ENCODE measurements at regions not wholly inside any gene's neighbourhood (a gene's known extent, or its start where the extent isn't known, plus 50 kb on each side); places are given as distances from the start of the nearest gene placed in this dataset.
A peak's percentile ranks its signal among the peaks of the same experiment; 100 is the strongest.

- TF ChIP-seq EZH2 (IDR thresholded peaks at IDR 0.05; ENCODE audit: low read length) (no peak), CTCF (optimal IDR thresholded peaks at IDR 0.05 in 1 of 3, IDR thresholded peaks at IDR 0.05 in 1 of 3, conservative IDR thresholded peaks at IDR 0.05 in 1 of 3; ENCODE audit: extremely low read depth in 1 of 3, insufficient read depth in 2 of 3, low read length in 3 of 3) (no peak)
- H3K27ac ChIP-seq (ENCODE audit: control insufficient read depth, insufficient read depth, low read length): no peak overlapping the region
- no peaks in the 10 kb centered on the region for H3K9me1 ChIP-seq (ENCODE audit: control insufficient read depth, extremely low read depth, insufficient read depth, low read length)
- no peaks in the 10 kb centered on the region for H3K27me3 ChIP-seq (ENCODE audit: control insufficient read depth, extremely low read depth, insufficient read depth, low read length)
- no peak for DNase-seq (ENCODE audit: low read depth, low spot score)
- no peaks in the 10 kb centered on the region for H3K36me3 ChIP-seq (ENCODE audit: control insufficient read depth in 2 of 2, extremely low read depth in 1 of 2, insufficient read depth in 2 of 2, low read length in 2 of 2)
- H3K4me2 ChIP-seq (ENCODE audit: control insufficient read depth, extremely low read depth, insufficient read depth, low read depth, low read length): no peak overlapping the region
- no peak for FAIRE-seq
- peak overlapping the region; percentile 9 for H2AFZ ChIP-seq (ENCODE audit: control insufficient read depth, low read length)
- no peak overlapping the region for H3K4me3 ChIP-seq (ENCODE audit: control insufficient read depth in 2 of 3, extremely low read depth in 1 of 3, insufficient read depth in 2 of 3, low read depth in 1 of 3, low read length in 3 of 3)
- no peaks in the 10 kb centered on the region for H3K9me3 ChIP-seq (ENCODE audit: control insufficient read depth, low read depth, low read length)
- H3K4me1 ChIP-seq (ENCODE audit: control insufficient read depth, extremely low read depth, insufficient read depth, low read length): no peaks in the 10 kb centered on the region
- no peaks in the 10 kb centered on the region for H3K79me2 ChIP-seq (ENCODE audit: control insufficient read depth, insufficient read depth, low read length)
- dilution Hi-C loops (cut with MboI; ENCODE audit: extremely low pct_ligation_motif_present, low sequenced_read_pairs): no loop called here
- H3K9ac ChIP-seq (ENCODE audit: control insufficient read depth, extremely low read depth, insufficient read depth, low read length): no peak overlapping the region
- H4K20me1 ChIP-seq (ENCODE audit: control insufficient read depth, extremely low read depth, insufficient read depth, low read length): no peaks in the 10 kb centered on the region
Measured at GRCh38 chr5:56457887-56458812, 225.0 kb upstream of the ANKRD55 start.

DNA sequence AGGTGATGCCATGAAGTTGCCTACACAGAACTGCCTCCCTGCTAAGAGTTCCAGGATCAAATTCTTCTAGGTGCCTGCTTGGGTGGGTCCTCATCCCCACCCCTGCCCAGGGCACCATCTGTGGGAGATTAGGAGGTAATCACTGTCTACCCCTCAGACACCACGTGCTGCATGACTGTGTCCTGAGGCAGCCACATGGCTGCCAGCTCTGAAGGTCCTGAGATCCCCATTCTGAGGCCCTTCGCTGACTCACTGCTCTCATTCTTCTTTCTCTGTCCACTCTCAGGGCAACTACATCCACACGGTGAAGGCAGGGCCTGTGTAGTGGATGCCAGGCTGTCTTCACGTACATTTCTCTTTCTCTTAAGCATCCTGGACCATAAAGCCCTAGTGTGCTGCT lies 222.9 kb upstream of the ANKRD55 start:
- H3K4me3 ChIP-seq (ENCODE audit: control insufficient read depth in 2 of 3, extremely low read depth in 1 of 3, insufficient read depth in 2 of 3, low read depth in 1 of 3, low read length in 3 of 3): no peak overlapping the region
- no peaks in the 10 kb centered on the region for H4K20me1 ChIP-seq (ENCODE audit: control insufficient read depth, extremely low read depth, insufficient read depth, low read length)
- no peaks in the 10 kb centered on the region for H3K9me3 ChIP-seq (ENCODE audit: control insufficient read depth, low read depth, low read length)
- FAIRE-seq (no peak), DNase-seq (ENCODE audit: low read depth, low spot score) (no peak)
- no peak overlapping the region for H3K4me2 ChIP-seq (ENCODE audit: control insufficient read depth, extremely low read depth, insufficient read depth, low read depth, low read length)
- H3K79me2 ChIP-seq (ENCODE audit: control insufficient read depth, insufficient read depth, low read length): no peaks in the 10 kb centered on the region
- no peaks in the 10 kb centered on the region for H3K27me3 ChIP-seq (ENCODE audit: control insufficient read depth, extremely low read depth, insufficient read depth, low read length)
- TF ChIP-seq CTCF (optimal IDR thresholded peaks at IDR 0.05 in 1 of 3, IDR thresholded peaks at IDR 0.05 in 1 of 3, conservative IDR thresholded peaks at IDR 0.05 in 1 of 3; ENCODE audit: extremely low read depth in 1 of 3, insufficient read depth in 2 of 3, low read length in 3 of 3) (no peak), EZH2 (IDR thresholded peaks at IDR 0.05; ENCODE audit: low read length) (no peak)
- no peak overlapping the region for H3K9ac ChIP-seq (ENCODE audit: control insufficient read depth, extremely low read depth, insufficient read depth, low read length)
- dilution Hi-C loops (cut with MboI; ENCODE audit: extremely low pct_ligation_motif_present, low sequenced_read_pairs): no loop called here
- no peak overlapping the region for H2AFZ ChIP-seq (ENCODE audit: control insufficient read depth, low read length)
- H3K36me3 ChIP-seq (ENCODE audit: control insufficient read depth in 2 of 2, extremely low read depth in 1 of 2, insufficient read depth in 2 of 2, low read length in 2 of 2): no peaks in the 10 kb centered on the region
- no peaks in the 10 kb centered on the region for H3K4me1 ChIP-seq (ENCODE audit: control insufficient read depth, extremely low read depth, insufficient read depth, low read length)
- H3K27ac ChIP-seq (ENCODE audit: control insufficient read depth, insufficient read depth, low read length): no peak overlapping the region
- H3K9me1 ChIP-seq (ENCODE audit: control insufficient read depth, extremely low read depth, insufficient read depth, low read length): no peaks in the 10 kb centered on the region
